Occipital lobe (tissue), 1 donor: ENCODE measurements at regions not wholly inside any gene's neighbourhood (a gene's known extent, or its start where the extent isn't known, plus 50 kb on each side); places are given as distances from the start of the nearest gene placed in this dataset.
A peak's percentile ranks its signal among the peaks of the same experiment; 100 is the strongest.
"Not testable (repeated sequence)": the region's sequence is repeated elsewhere in the genome, so short reads cannot be mapped to it uniquely, and the experiment has no call there.

Experiments
- DNase-seq: peaks from one replicate; lab custom pipeline; 2025; lab: John Stamatoyannopoulos, UW

DNA sequence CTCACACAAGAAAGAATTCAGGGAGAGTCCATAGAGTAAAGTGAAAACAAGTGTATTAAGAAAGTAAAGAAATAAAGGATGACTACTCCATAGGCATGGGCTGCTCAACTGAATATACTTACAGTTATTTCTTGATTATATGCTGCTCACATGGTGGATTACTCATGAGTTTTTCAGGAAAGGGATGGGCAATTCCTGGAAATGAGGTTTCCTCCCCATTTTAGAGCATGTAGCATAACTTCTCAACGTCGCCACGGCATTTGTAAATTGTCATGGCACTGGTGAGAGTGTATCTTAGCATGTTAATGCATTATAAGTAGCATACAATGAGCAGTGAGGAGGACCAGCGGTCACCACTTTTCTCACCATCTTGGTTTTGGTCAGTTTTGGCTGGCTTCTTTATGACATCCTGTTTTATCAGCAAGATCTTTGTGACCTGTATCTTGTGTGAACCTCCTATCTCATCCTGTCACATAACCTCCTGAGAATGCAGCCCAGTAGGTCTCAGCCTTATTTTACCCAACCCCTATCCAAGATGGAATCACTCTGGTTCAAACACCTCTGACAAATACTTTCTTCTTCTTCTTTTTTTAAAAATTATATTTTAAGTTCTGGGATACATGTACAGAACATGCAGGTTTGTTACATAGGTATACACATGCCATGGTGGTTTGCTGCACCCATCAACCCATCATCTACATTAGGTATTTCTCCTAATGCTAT lies 849.7 kb downstream of the TBL1XR1 start:
- DNase-seq: no peak

DNA sequence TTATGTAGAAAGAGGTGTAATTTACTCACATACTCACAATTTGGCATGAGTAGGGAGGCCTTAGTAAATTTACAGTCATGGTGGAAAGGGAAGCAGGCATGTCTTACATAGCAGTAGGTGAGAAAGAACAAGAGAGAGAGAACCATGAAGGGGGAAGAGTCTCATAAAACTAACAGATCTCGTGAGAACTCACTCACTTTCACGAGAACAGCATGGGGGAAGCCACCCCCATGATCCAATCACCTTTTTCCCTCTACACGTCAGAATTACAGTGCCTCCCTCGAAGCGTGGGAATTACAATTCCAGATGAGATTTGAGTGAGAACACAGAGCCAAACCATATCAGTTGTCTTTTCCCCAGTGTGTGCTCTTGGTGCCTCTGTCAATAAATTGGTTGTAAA lies 855.3 kb downstream of the TBL1XR1 start:
- DNase-seq: no peak

DNA sequence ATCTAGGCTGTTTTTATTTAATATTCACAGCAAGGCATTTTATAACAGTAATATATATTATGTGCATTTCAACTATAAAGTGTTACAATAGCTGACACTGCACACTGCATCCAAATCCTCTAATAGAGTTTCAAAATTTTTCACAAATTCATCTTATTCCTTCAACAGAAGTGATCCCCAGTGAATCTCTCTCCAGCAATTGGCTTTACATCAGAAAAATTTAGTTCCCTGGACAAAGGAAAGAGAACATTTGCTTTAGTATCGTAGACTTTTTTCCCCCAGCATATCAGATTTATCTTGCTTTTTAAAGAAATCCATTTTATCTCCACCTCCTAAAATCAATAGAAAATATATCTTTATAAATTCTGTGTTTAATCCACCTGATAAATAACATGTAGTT lies 868.6 kb downstream of the TBL1XR1 start:
- no peak for DNase-seq

DNA sequence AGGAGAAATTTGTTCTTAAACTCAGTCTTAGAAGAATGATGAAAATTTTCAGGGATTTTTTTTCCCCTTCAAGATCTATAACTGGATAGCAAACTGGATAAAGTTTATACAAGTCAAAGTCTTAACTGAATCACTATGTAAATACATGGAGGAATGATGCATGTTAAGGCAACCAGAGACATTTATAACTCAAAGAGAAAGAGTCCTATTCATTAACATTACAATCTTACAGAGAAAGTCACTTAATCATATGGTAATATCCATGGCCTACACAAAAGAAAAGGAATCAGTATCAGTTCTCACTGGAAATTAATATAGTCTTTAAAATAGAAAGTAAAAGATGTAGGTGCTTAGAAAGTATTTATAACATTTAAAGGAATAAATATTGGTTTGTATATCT lies 869.1 kb downstream of the TBL1XR1 start:
- DNase-seq: no peak

DNA sequence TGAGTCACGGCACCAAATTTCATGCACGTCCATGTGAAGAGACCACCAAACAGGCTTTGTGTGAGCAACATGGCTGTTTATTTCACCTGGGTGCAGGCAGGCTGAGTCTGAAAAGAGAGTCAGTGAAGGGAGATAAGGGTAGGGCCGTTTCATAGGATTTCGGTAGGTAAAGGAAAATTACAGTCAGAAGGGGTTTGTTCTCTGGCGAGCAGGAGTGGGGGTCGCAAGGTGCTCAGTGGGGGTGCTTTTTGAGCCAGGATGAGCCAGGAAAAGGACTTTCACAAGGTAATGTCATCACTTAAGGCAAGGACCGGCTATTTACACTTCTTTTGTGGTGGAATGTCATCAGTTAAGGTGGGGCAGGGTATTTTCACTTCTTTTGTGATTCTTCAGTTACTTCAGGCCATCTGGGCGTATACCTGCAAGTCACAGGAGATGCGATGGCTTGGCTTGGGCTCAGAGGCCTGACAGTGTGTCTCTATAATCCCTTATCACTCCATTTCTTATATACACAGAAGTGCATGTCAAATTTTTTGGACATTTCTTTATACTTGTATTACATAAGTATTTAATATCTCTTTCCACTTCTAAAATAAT lies 870.3 kb downstream of the TBL1XR1 start:
- not testable (repeated sequence) for DNase-seq

DNA sequence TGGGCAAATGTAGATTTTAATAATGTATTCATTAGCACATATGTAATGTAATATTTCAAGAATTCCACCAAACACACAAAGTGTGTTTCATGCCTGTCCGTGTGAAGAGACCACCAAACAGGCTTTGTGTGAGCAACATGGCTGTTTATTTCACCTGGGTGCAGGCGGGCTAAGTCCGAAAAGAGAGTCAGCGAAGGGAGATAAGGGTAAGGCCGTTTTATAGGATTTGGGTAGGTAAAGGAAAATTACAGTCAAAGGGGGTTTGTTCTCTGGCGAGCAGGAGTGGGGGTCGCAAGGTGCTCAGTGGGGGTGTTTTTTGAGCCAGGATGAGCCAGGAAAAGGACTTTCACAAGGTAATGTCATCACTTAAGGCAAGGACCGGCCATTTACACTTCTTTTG lies 875.8 kb downstream of the TBL1XR1 start:
- not testable (repeated sequence) for DNase-seq

DNA sequence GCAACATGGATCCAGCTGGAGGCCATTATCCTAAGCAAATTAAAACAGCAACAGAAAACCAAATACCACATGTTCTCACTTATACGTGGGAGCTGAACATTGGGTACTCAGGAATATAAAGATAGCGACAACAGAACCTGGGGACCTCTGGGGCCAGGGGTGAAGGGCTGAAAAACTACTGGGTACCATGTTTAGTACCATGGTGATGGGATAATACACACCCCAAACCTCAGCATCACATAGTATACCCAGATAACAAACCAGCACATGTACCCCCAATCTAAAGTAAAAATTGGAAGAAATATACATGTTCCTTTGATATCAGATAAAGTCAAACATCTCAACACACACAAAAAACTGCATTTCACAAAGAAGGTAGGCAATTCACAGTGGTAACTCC lies 876.2 kb downstream of the TBL1XR1 start:
- no peak for DNase-seq

DNA sequence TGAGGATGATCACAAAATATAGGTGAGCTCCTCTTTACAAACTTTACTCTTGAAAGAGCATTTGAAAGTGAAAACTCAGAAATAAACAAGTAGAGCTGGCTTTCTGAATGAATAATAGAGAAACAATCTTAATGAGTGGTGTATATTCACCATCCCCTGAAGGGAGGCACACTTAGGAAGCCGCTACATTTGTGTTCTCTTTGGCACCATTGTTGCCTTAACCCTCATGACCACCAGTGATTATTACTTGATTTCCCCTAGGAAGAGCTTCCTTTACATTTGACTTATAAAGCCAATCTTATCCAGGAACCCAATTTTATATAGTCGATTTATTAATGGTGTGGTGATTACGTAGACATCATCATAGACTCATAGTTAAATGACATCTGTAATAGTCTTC lies 883.9 kb downstream of the TBL1XR1 start:
- no peak for DNase-seq

DNA sequence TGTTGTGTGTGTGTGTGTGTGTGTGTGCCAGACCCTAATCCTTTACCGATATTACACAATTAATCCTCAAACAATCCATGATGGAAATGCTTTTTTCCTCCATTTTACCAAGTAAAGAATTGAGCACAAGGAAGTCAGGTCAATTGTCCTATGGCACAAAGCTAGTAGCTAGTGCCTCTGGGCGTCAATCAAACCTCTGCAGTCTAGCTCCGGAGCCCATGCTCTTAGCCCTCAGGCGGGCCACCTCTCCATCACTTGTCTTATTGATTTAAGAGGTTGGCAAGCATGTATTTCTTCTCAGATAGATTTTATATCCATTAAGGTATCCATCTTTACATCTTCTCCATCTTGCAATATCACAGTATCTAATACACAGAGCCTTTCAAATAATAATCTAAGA lies 886.6 kb downstream of the TBL1XR1 start:
- DNase-seq: no peak

DNA sequence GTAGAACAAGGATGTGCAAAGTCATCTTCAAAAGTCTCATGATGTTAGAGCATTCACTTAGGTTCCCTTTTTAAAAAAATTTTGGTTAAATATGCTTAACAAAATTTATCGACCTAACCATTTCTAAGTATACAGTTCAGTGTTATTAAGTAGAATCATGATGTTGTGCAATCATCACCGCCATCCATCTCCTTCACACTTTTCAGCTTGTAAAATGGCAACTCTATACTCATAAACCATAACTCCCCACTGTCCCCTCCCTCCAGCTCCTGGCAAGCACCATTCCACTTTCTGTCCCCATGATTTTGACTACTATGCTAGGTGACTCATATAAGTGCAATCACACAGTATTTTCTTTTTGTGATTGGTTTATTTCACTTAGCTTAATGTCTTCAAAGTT lies 895.0 kb downstream of the TBL1XR1 start:
- no peak for DNase-seq

DNA sequence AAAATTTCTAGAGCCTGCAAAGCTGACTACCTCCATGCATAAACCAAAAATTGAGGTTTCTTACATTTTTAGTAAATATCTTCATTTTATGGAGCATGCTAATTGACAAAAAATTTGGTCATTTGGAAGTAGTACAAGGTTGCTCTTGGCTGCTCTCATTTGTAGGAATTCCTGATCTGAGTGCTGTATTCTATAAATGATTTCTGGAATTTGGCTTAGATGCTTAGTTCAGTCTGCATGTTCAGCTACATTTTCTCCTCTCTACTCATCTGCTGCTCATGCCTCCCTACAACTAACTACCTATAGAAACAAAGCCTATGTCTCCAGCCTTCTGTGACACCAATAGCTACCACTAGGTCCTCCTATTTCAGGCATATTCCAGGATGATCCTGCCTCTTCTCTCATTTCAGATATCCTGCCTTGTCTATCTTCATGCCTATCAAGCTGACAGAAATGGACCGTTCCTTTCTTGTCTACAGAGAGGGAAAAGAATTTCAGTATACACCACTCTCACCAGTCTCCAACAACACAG lies 901.1 kb downstream of the TBL1XR1 start:
- DNase-seq: no peak

DNA sequence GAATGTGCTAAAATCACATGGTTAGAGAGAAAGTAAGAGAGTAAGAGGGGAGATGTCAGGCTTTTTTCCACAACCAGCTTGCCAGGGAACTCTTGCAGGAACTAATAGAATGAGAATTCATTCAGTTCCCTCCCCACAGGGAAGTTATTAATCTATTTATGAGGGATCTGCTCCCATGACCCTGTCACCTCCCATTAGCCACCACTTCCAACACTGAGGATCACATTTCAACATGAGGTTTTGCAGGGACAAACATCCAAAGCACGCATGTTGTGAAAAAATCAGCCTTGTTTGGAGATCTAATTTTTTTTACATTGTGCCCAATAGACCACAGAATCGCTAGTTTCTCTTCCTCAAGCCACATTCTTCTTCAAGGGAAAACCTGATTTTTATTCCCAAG lies 904.0 kb downstream of the TBL1XR1 start:
- no peak for DNase-seq

DNA sequence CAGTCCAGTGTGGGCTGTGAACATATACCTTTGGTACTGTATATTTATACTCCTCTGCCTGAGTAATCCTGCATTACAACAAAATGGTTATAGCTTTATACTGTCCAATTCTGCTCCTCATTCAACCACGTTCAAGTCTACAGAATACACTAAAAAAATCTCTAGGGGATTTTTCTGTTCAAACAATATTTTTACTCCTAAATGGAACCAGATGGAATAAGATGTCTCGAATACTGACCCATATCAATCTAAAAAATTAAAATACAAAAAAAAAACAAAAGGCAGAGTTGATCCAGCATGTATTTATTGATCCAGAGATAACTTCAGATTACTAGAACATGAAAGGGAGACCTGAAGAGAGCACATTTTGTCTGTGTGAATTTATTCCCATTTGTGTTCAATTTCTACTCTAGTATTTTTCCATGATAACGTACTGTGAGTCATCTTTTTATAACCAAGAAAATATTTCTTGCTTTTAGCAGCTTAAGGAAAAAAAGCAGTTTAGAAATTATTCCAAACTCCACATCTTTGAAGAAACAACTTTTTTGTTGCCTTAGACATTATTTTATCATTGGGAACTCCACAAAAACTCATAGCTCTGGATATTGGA lies 910.7 kb downstream of the TBL1XR1 start:
- no peak for DNase-seq

DNA sequence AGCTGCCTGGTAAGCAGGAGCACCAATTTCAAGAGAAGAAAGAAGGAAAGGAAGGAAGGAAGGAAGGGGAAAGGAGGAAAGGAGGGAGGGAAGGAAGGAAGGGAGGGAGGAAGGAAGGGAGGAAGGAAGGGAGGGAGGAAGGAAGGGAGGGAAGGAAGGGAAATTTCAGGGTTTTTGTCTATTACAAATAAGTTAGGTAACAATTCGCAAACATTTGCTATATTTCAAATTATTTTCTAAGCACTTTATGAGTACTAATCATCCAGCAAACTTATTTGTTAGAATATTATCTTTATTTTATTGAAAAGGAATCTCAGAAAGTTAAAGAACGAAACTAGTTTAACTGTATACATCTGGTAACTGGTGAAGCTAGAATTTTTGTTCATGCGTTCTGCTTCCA lies 921.7 kb downstream of the TBL1XR1 start:
- no peak for DNase-seq

DNA sequence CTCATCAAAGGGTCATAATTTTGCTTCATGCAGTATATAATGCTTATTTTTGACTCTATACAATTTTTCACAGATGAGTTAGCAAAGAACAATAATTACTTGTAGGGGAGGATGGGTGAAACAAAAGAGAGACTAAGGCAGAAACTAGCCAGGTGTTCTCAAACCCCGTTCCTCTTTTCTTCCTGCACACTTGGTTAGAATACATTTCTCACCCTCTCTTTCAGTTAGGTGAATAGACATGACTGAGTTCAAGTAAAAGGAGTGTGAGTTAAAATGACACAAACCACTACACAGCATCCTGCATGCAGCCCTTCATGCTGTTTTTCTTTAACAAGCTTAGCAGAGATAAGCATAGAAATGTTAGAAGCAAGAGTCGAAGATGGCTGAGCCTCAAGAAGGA lies 922.2 kb downstream of the TBL1XR1 start:
- no peak for DNase-seq

DNA sequence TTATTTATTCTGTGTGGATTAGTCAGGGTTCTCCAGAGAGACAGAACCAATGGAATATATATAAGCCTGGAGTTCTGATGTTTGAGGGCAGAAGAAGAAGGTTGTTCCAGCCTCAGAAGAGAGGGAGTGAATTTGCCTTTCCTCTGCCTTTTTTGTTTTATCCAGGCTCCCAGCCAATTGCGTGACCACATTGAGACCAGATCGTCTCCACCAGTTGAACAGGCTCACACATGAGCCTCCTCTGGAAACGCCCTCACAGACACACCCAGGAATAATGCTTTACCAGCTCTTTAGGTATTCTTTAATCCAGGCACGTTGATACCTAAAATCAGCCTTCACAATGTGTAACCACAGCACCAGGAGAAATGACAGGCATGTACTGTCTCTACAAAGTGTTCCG lies 923.1 kb downstream of the TBL1XR1 start:
- no peak for DNase-seq

DNA sequence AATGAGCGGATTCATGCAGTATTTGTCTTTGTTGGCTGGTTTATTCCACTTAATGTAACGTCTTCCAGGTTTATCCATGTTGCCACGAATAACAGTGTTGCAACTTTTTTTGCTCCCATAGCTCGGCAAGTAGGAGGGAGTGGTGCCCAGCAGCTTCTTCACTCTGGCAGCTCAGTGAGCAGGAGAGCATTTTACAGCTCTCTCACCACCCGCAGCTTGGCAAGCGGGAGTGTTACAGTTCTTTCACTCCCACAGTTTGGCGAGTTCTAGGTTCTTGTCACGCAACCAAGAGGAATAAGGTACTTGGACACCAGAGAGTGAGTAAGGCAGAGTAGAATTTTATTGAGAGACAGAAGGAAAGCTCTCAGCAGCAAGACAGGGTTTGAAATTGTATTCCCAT lies 935.2 kb downstream of the TBL1XR1 start:
- DNase-seq: peak; percentile 16

DNA sequence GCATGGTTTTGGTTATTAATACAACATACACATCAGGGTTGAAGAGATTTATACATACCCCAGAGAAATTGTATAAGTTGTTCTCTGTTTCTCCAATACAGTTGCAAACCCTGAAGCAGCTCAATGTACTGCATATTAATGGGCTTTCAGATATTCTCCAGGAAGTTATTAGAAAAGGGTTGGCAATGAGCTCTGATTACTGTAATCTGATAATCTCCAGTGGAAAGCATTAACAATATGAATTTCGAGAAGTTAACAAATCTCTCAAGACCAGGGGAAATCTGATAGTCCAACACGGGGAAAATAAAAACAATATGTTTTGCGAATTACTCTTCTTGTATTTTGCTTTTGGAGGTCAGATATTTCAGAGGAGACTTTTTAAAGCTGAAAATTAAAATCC lies 950.1 kb downstream of the TBL1XR1 start:
- DNase-seq: no peak

DNA sequence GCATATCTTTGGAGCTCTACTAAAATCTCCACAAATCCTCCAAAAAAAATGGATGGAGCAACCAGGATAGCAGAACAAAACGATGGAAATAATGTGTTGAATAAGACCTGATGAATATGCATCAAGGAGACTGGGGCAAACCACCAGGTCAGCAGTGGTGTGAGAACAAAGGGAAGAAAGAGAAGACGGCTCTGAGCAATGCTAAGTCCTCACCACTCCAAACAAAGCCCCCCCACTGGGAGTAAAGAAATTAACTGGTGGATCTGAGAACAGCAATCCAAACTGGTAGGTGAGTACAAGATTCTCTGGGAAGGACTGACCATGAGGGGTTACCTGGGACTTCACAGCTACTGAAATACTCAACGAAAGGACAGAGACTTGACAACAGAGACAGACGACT lies 977.3 kb downstream of the TBL1XR1 start:
- DNase-seq: no peak

DNA sequence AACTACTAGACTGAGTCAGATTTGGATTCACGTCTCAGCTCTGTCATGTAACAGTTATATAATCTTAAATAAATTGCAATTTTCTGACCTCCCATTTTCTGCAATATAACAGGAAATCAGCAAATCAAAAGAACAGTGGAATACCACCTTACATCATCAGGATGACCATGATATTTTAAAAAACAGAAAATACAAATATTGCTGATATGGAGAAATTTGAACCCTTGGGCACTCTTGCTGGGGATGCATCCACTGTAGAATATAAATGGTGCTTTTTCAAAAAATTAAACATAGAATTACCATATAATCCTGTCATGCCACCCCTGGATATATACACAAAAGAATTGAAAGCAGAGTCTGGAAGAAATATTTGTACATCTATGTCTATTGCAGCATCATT lies 982.5 kb downstream of the TBL1XR1 start:
- DNase-seq: no peak

DNA sequence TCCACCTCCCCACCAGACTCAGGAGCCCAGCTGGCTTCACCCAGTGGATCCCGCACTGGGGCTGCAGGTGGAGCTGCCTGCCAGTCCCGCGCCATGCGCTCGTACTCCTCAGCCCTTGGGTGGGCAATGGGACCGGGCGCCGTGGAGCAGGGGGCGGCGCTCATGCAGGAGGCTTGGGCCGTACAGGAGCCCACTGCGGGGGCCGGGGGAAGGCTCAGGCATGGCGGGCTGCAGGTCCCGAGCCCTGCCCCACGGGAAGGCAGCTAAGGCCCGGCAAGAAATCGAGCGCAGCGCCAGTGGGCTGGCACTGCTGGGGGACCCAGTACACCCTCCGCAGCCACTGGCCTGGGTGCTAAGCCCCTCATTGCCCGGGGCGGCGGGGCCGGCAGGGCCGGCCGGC lies 984.0 kb downstream of the TBL1XR1 start:
- DNase-seq: not testable (repeated sequence)

DNA sequence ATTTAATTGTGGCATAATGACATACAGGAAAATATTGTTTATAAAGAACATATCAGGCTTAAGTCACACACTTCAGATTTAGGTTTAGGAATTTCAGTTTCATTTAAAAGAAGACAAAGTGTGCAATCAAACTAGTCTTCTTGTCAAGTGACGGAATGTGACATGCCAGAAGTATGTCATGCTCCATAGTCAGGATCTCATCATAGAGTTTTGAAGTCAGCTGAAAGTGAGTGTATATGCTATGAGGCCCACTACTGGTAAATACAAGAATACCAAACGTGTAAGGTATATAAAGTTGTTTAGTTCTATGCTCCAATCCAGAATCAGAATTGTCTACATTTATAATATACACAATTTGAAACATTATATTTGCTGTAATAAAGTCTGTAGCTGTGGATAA lies 988.4 kb downstream of the TBL1XR1 start:
- DNase-seq: no peak

DNA sequence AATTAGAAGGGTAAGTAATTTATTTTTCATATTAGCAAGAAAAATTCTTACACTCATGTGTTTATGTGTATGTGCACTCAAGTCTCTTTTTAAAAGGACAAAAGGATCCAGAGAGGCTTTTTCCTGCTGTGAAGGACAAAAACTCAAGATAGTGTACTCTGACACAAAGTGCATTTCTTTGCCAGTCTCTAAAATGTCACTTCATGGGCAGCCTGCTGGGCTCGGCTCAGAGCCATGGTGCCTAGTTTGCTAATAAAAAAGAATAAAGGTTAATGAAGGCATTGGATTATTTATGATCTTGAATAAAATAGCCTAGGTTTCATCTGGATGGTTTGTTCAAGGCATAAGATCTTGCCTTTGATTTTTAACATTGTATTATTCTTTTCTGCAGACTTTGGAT lies 989.0 kb downstream of the TBL1XR1 start:
- DNase-seq: no peak
